Endodermal cell (in vitro differentiated cells): ENCODE measurements at regions not wholly inside any gene's neighbourhood (a gene's known extent, or its start where the extent isn't known, plus 50 kb on each side); places are given as distances from the start of the nearest gene placed in this dataset.

Experiments used
- DNase-seq: peaks from one replicate; pipeline ENCODE4 v3.0.0-alpha.2; 2017
- H3K27ac ChIP-seq: 2 replicates; pipeline ENCODE4 v1.5.1; 2013; ENCODE audit warnings: mild to moderate bottlenecking, low read depth, low read length, moderate library complexity
- H3K27me3 ChIP-seq: 2 replicates; pipeline ENCODE4 v1.6.1; 2013; ENCODE audit warnings: mild to moderate bottlenecking, low read length, moderate library complexity; ENCODE audit not compliant: insufficient read depth, control insufficient read depth, poor library complexity, severe bottlenecking
- H3K36me3 ChIP-seq: 2 replicates; pipeline ENCODE4 v1.7.0; 2013; ENCODE audit warnings: mild to moderate bottlenecking, low read length, moderate library complexity; ENCODE audit not compliant: control insufficient read depth, insufficient read depth
- H3K4me1 ChIP-seq: one replicate; pipeline ENCODE4 v1.7.0; 2013; ENCODE audit warnings: low read length; ENCODE audit not compliant: control insufficient read depth, insufficient read depth
- H3K4me3 ChIP-seq: 2 replicates; pipeline ENCODE4 v1.5.1; 2013; ENCODE audit warnings: mild to moderate bottlenecking, low read length, moderate library complexity
- H3K9ac ChIP-seq: 2 replicates; pipeline ENCODE4 v1.6.1; 2013; ENCODE audit warnings: mild to moderate bottlenecking, low read length, moderate library complexity; ENCODE audit not compliant: poor library complexity, severe bottlenecking; ENCODE audit errors: extremely low read depth
- H3K9me3 ChIP-seq: 2 replicates; pipeline ENCODE4 v1.6.1; 2013; ENCODE audit warnings: mild to moderate bottlenecking, low read length, moderate library complexity; ENCODE audit not compliant: control insufficient read depth
- H3K27ac Mint-ChIP-seq: 2 replicates; pipeline ENCODE4 v1.8.0; 2020; ENCODE audit warnings: mixed read lengths
- H3K27me3 Mint-ChIP-seq: 2 replicates; pipeline ENCODE4 v1.8.0; 2021; ENCODE audit warnings: mild to moderate bottlenecking, mixed read lengths; ENCODE audit not compliant: insufficient read depth
- H3K36me3 Mint-ChIP-seq: 2 replicates; pipeline ENCODE4 v1.8.0; 2020; ENCODE audit warnings: low read depth, mixed read lengths
- H3K4me1 Mint-ChIP-seq: 2 replicates; pipeline ENCODE4 v1.8.0; 2020; ENCODE audit warnings: mixed read lengths
- H3K4me3 Mint-ChIP-seq: 2 replicates; pipeline ENCODE4 v1.8.0; 2020; ENCODE audit warnings: mild to moderate bottlenecking, moderate library complexity, mixed read lengths
- H3K9me3 Mint-ChIP-seq: 2 replicates; pipeline ENCODE4 v1.8.0; 2020; ENCODE audit warnings: mild to moderate bottlenecking, mixed read lengths
- CTCF ChIP-seq: fragments of 200-600 bp; sonication (generic); conservative IDR thresholded peaks from 2 replicates; pipeline ENCODE4 v1.5.0; 2021; ENCODE audit warnings: antibody characterized with exemption, mild to moderate bottlenecking
- WGBS, 2 experiments: methylation state at CpG; one replicate each; pipeline versions ENCODE4 v1.1.5 to v1.1.7; 2013; ENCODE audit warnings: missing lambda C conversion rate in 2 of 2, mixed read lengths in 1 of 2; ENCODE audit not compliant: insufficient coverage in 1 of 2, insufficient read length in 1 of 2; 5-methylcytosine and 5-hydroxymethylcytosine counted together

GRCh38 chr4:114316789-114317188 lies 281.8 kb upstream of the UGT8 start:
- Mint-ChIP-seq H3K27ac (no peak overlapping the region), H3K36me3 (no peaks in the 10 kb centered on the region), H3K27me3 (peaks cover 5% of the 10 kb centered on the region), H3K4me3 (no peak overlapping the region), H3K9me3 (peaks cover 2% of the 10 kb centered on the region), H3K4me1 (peaks cover 9% of the 10 kb centered on the region)
- H3K4me3 ChIP-seq = no peak overlapping the region
- no peak for TF ChIP-seq CTCF
- no peak for DNase-seq
- no peaks in the 10 kb centered on the region for H3K9me3 ChIP-seq
- no peaks in the 10 kb centered on the region for H3K27me3 ChIP-seq
- H3K27ac ChIP-seq = no peak overlapping the region
- no peak overlapping the region for H3K9ac ChIP-seq
- H3K4me1 ChIP-seq = no peaks in the 10 kb centered on the region
- H3K36me3 ChIP-seq = no peaks in the 10 kb centered on the region

- Mint-ChIP-seq H3K27ac (no peak overlapping the region), H3K9me3 (peaks cover 2% of the 10 kb centered on the region), H3K27me3 (peaks cover 5% of the 10 kb centered on the region), H3K4me1 (peaks cover 12% of the 10 kb centered on the region), H3K36me3 (no peaks in the 10 kb centered on the region), H3K4me3 (no peak overlapping the region)
- Histone ChIP-seq H3K4me3 (no peak overlapping the region), H3K9ac (no peak overlapping the region), H3K36me3 (no peaks in the 10 kb centered on the region), H3K27me3 (no peaks in the 10 kb centered on the region), H3K9me3 (no peaks in the 10 kb centered on the region), H3K4me1 (no peaks in the 10 kb centered on the region), H3K27ac (no peak overlapping the region)
- WGBS, 2 experiments = 88% methylated on average over 1 of the region's 2 CpGs; no CpG with 5 or more reads in 1 of the 2 experiments
- no peak for TF ChIP-seq CTCF
- DNase-seq = no peak
Observed at GRCh38 chr4:114317564-114317963, 281.0 kb upstream of the UGT8 start.

GRCh38 chr4:114318309-114318708 lies 280.3 kb upstream of the UGT8 start:
- Mint-ChIP-seq H3K4me1 (peaks cover 12% of the 10 kb centered on the region), H3K27me3 (peaks cover 3% of the 10 kb centered on the region), H3K27ac (no peak overlapping the region), H3K9me3 (peaks cover 2% of the 10 kb centered on the region), H3K4me3 (no peak overlapping the region), H3K36me3 (no peaks in the 10 kb centered on the region)
- Histone ChIP-seq H3K4me1 (no peaks in the 10 kb centered on the region), H3K27ac (no peak overlapping the region), H3K9me3 (no peaks in the 10 kb centered on the region), H3K9ac (no peak overlapping the region), H3K36me3 (no peaks in the 10 kb centered on the region), H3K4me3 (no peak overlapping the region), H3K27me3 (no peaks in the 10 kb centered on the region)
- no peak for TF ChIP-seq CTCF
- DNase-seq = no peak
